ENCODE measurements at regions not wholly inside any gene's neighbourhood (a gene's known extent, or its start where the extent isn't known, plus 50 kb on each side); places are given as distances from the start of the nearest gene placed in this dataset.

DNA sequence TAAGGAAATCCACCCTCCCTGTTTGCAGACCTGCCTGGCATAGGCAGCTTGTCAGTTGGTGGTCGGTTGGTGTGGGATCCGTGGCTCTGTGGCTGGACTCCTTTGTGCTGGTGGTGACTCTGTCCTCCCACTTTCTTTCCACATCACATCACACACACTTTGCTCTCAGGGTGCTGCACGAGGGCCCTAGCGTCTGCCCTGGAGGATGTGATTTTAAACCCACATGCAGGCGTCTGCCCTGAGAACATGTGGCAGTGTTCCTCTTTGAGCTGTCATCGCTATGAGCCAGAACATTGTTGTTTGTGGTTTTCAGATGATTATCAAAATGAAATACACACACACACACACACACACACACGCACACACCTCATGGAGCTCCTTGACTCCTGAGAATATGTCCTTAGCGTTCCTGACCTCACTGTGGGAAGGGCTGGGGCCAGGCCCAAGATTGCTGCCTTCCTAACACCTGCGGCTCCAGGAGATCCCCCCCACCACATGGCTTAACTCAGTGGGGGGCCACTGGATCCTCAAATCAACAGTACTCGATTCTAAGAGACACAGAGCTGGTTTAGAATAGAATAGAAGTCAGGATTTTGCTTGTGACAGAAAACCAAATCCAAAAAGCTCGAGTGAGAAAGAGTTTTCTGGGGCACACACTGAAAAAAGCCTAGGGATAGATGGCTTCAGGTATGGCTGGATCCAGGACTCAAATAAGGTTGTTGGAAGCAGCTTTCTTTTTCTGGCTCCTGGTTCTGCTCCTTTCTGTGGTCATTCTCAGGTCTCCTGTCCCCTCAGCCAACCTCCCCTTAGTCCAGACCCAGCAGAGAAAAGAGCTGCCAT is 54.8 kb downstream of the RTP5 start:
- no peak for DNase-seq

DNA sequence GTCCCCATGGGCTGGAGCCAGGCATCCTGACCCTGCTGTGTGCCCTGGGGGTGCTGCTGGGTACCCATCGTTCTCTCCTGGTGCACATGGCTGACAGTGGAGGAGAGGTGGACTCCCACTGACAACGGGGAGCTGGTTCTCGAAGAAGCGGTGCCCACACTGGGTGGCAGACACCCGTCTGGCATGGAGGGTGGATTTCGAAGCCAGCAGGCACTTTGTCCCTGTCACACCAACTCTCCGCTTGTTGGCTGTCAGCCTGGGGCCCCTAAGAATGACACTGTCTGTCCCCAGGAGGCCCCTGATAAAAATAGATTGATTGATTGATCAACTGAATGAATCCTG is 55.4 kb downstream of the RTP5 start:
- DNase-seq = no peak

DNA sequence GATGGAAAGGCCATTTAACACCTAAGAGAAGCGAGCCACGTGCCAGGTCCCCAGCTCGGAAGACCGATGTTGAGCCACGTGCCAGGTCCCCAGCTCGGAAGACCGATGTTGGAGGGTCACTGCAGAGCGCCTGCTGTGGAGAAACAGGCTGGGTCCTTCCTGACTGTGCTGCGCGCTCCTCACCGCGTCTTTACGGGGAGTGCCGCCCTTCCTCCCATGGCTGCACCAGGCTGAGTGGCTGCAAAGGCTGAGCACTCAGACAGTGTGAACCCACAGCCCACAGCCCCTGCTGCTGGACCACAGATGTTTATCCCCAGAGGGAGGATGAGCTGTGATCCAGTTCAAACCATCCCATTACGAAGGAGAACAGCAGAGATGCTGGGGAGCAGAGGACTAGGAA is 55.7 kb downstream of the RTP5 start:
- no peak for DNase-seq

DNA sequence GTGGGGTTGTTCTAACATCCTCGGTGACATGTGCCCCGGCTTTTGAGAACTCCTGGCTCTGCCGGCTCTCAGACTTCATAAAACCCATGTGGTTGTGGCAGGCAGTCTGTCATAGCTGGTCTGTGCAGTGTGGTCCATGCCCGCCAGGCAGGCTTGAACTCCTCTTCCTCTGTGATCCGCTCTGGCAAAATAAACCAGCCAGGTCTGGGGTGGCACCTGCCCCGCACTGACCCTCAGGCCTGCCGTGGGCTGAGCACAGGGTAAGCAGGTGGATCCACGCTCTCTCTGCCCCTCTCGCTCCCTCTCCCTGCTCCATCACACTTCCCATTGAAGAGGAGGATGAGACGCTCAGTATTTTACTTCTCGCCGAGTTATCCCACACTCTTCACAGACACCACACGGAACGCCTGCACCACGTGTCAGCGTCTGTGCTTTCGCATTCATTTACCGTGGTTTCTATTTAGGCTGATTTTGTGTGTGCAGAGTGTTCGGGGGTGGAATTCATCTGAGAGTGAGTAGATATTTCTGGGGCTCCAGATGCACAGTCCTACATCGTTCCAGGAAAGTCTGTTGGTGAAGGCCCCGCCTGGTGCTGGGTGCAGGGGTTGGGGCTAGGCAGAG is 56.4 kb downstream of the RTP5 start:
- DNase-seq = no peak

DNA sequence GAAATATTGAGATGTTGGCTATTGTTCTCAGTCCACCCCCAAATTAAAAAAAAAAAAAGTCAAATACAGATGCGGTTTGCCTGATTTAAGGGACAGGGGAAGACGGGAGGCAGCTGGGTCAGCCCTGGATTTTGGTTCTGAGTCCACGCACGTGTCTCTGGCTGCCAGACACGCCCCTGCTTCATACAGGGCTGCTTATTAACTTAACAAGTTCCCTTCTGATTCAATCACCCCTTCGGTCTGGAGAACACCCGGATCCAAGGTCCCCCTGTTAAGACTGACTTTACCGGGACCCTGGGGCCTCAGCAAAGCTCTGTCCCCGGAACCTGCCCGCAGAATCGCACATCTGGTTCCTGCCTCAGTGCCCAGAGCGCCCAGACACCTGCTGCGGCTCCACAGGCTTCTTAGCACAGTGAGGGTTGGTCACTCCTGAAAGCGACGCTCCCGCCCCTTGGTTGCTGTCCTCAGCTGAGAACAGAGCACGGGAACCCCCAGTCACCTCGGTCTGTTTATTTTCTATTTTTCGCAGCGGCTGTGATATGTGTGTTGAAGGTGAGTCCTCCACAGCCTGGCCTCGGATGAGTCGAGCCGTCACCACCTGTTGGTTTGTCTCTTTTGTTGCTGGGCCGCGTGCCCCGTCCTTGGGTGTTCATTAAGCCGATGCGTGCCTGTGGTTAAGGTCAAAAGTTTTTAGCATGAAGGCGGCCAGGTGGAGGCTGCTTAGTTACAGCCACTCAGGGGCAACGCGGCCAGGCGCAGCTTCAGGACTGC is 57.2 kb downstream of the RTP5 start:
- no peak for DNase-seq

DNA sequence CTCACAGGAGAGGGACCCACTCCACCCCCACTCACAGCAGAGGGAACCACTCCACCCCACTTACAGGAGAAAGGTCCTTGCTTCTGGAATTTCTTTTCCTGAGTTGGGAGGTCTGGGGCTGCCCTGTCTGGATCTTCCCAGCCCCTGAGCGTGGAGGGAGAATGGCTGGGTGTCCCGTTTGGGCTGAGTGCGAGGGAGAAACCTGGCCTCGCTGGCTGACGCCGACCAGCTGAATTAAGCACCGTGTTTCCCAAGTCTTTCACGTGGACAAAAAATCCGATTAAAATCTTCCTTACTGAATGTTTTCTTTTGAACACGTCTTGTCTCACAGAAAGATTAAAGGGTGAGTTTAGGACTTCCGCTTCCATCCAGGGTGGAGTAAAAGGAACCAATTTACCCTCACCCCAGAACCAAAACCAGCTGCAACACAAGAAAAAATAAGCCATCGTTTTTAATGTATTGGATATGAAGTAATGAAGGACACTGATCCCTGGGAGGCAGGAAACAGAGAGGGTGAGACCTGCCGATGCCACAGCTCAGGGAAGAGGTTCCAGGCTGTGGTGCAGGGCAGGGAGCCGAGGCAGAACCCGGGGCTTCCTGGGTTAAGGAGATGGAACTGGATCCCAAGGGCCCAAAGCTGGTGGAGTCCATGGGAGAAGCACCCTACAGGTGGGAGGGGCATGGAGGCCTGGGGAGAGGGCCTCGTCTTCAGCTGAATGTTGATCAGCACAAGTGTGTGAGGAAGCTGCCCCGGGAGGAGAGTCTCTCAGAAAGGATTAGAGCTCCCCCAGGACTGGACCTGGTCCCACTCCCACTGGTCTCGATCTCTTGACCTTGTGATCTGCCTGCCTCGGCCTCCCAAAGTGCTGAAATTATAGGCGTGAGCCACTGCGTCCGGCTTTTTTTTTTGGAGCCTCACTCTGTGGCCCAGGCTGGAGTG is 60.3 kb downstream of the RTP5 start:
- no peak for DNase-seq

DNA sequence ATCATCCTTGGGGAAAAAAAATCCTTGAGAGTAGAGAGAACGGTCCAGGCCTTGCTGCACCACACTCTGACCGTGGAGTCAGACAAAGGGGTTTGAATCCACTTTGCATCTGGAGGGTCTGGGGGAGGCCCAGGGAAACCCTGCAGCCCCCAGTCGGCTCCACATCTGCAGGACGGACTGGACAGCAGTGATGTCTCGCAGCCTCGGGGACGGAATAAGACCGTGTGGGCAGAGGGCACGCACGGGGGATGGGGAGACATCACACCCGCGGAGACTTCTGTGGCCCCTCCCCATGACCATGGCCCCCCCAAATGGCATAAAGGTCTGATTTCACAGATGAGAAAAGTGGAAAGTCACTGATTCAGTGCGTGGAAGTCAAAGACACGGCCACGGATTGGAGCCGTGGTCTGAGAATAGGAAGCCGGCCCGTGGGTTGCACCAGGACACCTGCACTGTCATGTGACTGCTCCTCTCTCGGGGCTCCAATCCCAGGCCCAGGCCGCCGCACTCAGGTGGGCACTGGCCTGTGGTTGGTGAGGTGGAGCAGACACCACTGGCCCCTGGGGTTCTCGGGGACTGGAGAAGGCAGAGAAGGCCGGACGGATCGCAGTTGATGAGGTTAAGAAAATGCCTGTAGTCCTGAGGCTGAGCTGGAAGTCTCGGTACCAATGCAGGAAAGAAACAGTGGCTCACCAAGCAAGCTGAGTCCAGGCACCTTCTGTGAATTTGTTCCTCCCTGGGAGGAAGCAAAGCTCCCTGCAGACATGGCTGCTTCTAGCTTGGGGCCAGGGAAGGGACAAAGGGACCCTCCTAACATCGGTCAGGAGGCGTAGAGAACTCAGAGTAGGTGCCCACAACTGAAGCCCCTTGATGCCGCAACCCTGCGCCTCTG is 61.8 kb downstream of the RTP5 start:
- no peak for DNase-seq

DNA sequence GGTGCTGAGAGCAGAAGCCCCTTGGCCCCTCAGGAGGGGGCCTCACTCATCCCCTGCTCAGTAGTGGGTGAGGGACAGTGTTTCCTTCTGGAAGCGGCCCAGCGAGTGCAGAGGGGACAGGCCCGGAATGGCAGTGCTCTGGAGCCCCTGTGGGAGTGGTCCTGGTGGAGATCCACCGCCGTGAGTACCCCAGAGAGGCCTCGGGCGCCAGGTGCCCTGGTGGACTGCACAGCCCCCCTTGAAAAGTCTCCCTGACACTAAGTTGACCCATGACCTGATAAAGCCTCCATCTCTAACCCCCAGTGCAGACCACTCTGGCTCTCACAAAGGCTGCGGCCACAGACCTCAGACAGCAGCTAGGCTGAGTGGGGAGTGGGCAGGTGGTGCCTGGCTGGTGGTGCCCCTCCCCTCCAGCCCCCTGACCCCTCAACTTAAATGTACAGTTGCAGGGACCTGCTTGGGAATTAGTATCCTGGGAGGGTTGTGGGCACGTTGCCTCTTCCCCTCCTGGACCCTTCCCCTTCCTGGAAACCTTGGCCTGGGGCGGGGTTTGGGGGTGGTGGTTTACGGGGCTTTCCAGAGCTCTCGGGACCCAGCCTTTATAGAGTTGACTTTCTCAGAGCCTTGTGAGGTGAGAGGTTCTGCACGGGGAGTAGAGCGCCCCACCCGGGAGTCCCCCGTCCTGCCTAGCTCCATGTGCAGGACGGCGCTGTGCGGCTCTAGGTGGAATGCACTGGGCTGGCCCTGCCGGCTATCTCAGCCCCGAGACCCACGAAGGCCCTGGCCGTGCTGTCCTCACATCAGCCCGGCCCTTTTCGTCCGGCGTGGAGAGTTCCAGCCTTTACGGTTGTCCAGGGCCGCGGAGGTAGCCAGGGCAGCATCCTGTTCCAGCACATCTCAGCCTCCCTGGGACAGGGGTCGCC is 62.7 kb downstream of the RTP5 start:
- DNase-seq = no peak

DNA sequence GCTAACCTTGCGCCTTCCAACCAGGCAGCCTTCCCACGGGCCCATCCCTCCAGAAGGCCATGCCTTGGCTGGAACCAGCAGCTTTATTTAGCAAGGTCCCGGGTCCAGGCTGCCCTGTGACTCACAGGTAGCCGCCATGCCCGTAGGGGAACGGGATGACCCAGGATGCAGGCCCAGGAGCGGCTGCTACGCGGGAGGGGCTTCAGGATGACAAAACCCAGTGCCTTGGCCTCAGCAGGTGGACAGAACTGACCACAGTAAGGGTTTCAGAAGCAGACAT is 63.3 kb downstream of the RTP5 start:
- DNase-seq = no peak

DNA sequence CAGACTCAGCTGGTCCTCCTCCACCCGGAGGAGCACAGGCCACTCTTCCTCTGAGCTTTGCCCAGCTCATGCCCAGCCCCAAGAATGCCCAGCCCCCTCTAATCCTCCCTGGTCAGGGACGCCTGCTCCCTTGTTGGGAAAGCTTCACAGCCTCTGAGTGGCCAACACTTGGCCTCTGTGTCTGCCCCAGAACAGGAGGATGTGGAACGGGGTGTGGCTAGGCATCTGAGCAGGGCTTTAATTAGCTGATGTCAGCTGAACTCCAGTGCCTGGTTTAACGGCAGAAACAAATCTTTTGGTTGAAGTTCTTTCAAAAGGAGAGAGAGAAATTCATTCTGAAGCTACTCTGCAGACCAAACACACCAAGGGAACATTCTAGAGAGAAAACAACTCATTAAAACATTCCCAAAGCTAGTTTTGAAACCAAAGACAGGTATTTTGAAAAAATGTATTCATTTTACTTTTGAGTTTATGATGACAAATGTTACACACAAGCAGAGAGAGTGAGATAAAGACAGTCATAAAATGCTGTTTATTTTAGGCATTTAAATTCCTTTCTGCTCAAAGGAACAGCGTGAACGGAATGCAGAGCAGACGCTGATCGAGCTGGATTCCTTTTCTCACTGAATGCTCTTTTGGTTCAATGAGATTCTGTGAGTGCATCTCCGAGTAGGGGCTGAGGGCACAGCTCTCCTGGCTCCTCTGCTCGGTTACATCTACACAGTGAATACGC is 63.8 kb downstream of the RTP5 start:
- DNase-seq = no peak

DNA sequence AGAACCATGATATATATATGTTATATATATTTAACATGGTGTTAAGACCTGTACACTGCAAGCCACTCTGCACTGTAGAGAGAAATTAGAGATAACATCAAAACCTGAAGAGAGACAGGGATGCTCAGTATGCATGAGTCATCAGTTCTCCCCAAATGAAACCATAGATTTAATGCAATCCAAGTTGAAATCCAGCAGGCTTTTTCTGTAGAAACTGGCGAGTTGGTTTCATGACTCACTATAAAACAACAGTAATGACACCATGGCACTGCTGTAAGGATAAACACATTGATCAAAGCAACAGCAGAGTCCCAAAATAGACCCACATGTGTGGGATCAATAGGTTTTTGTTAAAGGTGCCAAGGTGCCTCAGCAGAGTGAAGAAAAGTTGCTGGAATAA is 65.8 kb downstream of the RTP5 start:
- DNase-seq = no peak

DNA sequence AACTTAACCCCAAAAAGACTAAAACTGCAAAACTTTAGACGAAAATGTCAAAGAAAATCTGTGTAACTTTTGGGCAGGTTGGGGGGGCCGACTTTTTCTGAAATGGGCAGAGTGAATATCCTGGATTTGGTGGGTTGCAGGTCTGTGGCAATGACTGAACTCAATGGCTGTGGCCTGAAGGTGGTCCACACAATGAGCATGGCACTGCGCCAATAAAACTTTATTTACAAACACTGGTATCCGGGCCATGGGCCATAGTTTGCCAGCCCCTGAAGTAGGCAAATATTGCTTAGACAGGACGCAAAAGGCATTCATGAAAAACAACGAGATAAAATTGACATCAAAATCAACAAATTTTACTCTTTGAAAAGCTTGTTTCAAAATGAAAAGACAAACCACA is 66.2 kb downstream of the RTP5 start:
- DNase-seq = no peak

DNA sequence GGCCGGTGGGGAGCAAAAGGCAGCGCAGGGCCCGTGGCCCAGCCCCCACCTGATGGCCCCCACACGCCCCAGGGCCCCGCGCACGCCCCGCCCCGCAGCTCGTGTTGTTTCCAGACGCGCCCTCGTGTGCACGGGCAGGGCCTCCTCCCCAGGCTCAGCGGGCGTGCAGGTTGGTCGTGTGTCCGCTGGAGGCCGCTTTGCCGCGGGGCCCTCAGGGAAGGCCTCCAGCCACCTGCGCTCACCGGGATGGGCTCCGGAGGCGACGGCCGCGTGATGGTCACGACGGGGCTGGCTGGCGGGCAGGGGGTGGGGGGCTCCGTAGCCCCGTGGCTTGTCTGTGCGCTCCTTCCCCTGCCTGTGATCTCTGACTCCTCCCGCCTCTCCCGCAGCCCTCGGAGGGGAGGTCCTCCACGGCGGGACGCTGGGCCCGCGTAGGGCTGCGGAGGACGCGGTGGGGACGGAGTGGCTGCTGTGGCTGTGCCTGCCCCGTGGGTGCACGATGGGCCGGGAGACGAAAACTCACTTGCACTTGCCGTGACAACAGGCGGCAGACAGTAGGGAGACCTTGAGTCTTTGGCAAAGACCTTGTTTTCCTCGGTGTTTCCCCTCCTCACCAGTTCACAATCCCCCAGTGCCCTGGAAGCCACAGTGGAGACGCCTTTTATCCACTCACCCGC is 67.1 kb downstream of the RTP5 start:
- no peak for DNase-seq

DNA sequence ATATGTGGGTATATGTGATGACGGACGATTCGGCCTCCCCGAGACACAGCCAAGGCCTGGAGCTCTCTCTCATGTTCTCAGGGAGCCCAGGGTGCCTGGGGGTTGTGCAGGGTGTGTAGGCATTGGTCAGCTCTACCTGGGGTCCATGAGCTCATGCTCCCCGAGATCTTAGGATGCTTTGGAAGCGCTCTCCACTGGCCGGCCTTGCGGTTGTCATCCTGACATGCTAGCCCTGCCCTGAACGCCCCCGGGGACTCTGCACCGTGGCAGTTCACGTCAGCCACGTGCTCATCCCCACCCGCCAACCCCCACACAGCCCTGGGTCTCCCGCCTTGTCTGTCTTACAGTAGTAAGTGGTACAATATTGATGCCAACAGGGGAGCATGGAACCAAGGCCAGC is 67.8 kb downstream of the RTP5 start:
- no peak for DNase-seq

DNA sequence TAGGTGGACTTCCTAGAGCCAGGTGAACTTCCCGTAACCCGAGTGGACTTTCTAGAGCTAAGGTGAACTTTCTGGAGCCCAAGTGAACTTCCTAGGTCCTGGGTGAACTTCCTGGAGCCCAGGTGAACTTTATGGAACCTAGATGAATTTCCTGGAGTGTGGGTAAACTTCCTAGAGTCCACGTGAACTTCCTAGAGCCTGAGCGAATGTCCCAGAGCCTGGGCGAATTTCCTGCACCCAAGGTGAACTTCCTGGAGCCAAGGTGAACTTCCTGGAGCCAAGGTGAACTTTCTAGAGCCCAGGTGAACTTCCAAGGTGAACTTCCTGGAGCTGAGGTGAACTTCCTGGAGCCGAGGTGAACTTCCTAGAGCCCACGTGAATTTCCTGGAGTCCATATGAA is 70.0 kb downstream of the RTP5 start:
- DNase-seq = no peak

DNA sequence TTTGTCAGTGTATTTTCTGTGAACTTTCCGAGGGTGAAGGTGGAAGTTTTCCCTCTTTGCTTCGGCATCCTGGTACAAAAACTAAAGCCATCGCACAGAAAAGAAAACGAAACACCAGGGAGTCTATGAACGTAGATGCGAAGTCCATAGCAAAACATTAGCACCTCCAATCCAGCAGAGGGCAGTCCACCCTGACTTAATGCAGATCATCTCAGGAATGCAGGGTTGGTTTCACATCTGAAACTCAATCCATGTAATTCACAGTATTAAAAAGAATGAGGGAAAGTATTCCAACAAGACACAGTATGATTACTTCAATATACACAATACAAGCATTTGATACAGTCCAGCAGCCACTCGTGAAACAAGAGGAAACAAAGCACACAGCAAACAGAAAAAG is 70.8 kb downstream of the RTP5 start:
- no peak for DNase-seq

DNA sequence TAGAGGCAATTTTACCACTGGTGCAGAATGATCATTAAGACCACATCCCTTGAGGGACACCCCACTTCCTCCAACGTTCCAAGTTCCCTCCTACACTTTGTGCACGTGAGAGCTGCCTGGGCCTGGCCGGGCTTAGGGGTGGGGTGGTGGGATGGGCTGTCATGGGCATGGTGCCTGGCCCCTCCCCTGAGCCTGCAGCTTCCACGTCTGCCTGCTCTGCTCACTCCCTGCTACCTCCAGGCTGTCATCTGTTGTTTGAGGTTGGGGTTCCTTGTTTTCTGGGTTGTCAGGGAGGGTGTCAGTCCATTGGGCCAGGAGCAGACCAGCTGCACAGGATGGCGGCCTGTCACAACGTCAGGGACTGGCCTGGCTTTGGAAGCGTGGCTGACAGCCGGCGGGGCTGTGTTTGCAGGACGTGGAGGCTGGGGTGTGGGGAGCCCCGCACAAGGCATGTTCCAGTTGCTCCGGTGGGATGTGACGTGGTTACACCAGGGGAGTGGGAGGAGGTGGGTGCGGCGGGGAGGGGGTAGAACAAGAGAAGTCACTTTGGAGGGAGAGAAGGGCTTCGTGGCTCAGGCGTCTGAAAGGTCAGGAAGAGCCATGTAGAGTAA is 72.3 kb downstream of the RTP5 start:
- DNase-seq = peak; percentile 28

DNA sequence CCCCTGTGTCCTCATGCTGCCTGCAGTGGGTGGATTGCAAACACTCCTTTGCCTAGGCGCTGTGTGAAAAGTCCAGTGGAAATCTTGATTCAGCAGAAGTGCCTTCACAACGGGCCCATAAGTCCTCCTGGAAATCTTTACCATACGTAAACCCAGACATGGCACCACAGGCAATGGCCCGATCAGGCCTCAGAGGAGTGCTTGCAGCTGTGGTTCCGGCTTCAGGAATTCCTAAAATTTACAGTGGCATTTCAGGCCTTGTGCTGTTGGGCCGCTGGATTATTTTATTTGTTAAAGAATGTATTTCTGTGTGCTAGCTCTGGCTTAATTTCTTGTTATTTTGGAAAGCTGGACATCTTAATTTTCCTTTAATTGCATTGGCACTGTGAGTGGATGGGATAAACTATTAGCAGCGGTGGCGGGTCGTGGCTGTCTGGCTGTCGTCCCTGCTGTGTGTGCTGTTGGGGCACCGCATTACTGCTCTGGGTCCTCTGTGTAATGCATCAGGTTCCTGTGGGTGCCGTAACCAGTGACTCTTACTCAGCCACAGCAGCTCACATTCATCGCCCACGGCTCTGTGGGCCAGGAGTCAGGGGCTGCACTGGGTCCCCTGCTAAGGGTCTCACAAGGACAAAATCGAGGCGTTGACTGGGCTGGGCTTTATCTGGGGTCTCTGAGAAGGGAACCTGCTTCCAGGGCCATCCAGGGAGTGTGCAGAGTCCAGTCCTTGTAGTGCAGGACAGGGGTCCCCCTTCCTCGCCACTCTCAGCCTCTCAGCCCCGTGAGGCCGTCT is 73.1 kb downstream of the RTP5 start:
- DNase-seq = no peak

Data from hindlimb muscle (tissue), 1 donor.